Stomach (tissue), 4 donors: ENCODE measurements at regions not wholly inside any gene's neighbourhood (a gene's known extent, or its start where the extent isn't known, plus 50 kb on each side); places are given as distances from the start of the nearest gene placed in this dataset.

Experiments used
- CTCF ChIP-seq, 7 experiments: fragments of 450-650 bp in 4 of 7; fragments of 200-600 bp in 3 of 7; sonication (generic) in 3 of 7; IDR thresholded peaks; one replicate each; pipeline ENCODE4 v1.5.1; 2016 to 2019; ENCODE audit warnings: antibody characterized with exemption in 7 of 7, control low read depth in 2 of 7, mild to moderate bottlenecking in 1 of 7
- EP300 ChIP-seq: sonication (generic); formaldehyde crosslinking; IDR thresholded peaks from one replicate; pipeline ENCODE4 v1.6.1; 2017; ENCODE audit warnings: antibody characterized with exemption
- POLR2A ChIP-seq, 4 donors: fragments of 450-650 bp; IDR thresholded peaks; one replicate each; pipeline ENCODE4 v1.6.1; 2016; ENCODE audit warnings: antibody characterized with exemption in 4 of 4, control low read depth in 2 of 4, mild to moderate bottlenecking in 1 of 4, moderate library complexity in 1 of 4
- POLR2AphosphoS5 ChIP-seq, 3 donors: sonication (generic); formaldehyde crosslinking; IDR thresholded peaks; one replicate each; pipeline ENCODE4 v1.6.1; 2016; ENCODE audit warnings: antibody characterized with exemption in 3 of 3

DNA sequence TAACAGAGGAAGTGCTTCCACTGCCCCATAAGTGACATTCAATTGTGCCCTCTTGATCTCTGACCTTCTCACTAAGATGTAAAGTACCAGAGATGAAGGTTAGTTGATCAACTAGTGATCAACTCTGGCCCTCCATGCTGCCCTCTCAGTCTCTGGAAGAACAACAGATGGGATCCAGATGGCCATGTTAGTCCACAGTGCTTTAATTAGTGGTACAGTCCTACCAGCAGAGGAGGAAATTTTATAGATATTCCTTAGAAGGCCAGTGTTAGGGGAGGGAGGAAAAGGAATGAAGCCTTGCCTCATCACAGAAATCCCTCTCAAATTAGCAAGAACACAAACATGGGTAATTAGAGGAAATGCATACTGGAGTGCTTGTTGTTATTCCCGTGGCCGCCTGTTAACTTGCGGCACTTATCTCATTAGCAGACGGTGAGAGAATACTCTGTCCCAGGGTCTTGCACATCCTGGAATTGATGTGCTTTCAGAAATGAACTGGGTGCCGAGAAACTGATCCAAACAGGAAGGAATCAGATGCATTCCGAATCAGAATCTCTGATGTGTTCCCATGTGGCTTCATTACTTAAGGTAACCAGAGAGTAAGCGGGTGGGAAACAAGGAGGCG, 91.1 kb upstream of the RGS4 start:
- no peak for TF ChIP-seq CTCF (IDR thresholded peaks at IDR 0.05)
- no peak for TF ChIP-seq POLR2A (IDR thresholded peaks at IDR 0.05)
- TF ChIP-seq POLR2AphosphoS5 (IDR thresholded peaks at IDR 0.05) = no peak
- TF ChIP-seq EP300 = no peak
